Lower leg skin (tissue), 3 donors: ENCODE measurements at regions not wholly inside any gene's neighbourhood (a gene's known extent, or its start where the extent isn't known, plus 50 kb on each side); places are given as distances from the start of the nearest gene placed in this dataset.

Experiments
- CTCF ChIP-seq, 3 donors: fragments of 450-650 bp; IDR thresholded peaks; one replicate each; pipeline ENCODE4 v1.5.1; 2016; ENCODE audit warnings: antibody characterized with exemption in 3 of 3, mild to moderate bottlenecking in 3 of 3, moderate library complexity in 2 of 3
- POLR2A ChIP-seq, 2 donors: fragments of 450-650 bp; IDR thresholded peaks; one replicate each; pipeline ENCODE4 v1.6.1; 2016 to 2017; ENCODE audit warnings: antibody characterized with exemption in 2 of 2, mild to moderate bottlenecking in 1 of 2, moderate library complexity in 1 of 2

GRCh38 chr3:194951931-194952582 lies 266.4 kb downstream of the FAM43A start:
- no peak for TF ChIP-seq CTCF (IDR thresholded peaks at IDR 0.05)
- TF ChIP-seq POLR2A (IDR thresholded peaks at IDR 0.05): no peak
